ENCODE measurements at regions not wholly inside any gene's neighbourhood (a gene's known extent, or its start where the extent isn't known, plus 50 kb on each side); places are given as distances from the start of the nearest gene placed in this dataset.

GRCh38 chr6:14211562-14211942 is 94.0 kb downstream of the CD83 start:
- no peaks in the 10 kb centered on the region for H3K9me3 ChIP-seq (ENCODE audit: control insufficient read depth, insufficient read depth, low read depth, low read length)
- peak overlapping the region; percentile 87 for H3K27ac ChIP-seq (ENCODE audit: extremely low read depth, low read depth, low read length)
- peak overlapping the region; percentile 47 for H3K4me3 ChIP-seq (ENCODE audit: low read depth, low read length)
- CTCF ChIA-PET, result interaction anchor here (0.6 to 1.6 kb wide), 13 partner anchors 16 to 1408 kb away, joined by 3 to 8 read pairs (median 4); no protein-coding TSS in a partner anchor
- peaks cover 7% of the 10 kb centered on the region; the same call in 1 of the 2 replicates for H3K4me1 ChIP-seq (ENCODE audit: control insufficient read depth, insufficient read depth, low read length)
- H3K36me3 ChIP-seq (ENCODE audit: control insufficient read depth in 2 of 2, insufficient read depth in 1 of 2, low read length in 2 of 2), result no peaks in the 10 kb centered on the region
- POLR2A ChIA-PET, result interaction anchor here (0.9 kb wide), 1 partner anchor 578 kb away, joined by 3 read pairs; no protein-coding TSS in a partner anchor
- no peak for TF ChIP-seq ZNF707 (tag by site-specific recombination; IDR thresholded peaks at IDR 0.05)
- no peak for TF ChIP-seq ZNF521 (tag by site-specific recombination; IDR thresholded peaks at IDR 0.05)
- no peak for TF ChIP-seq ZNF214 (tag by site-specific recombination; IDR thresholded peaks at IDR 0.05; ENCODE audit: borderline replicate concordance)
- TF ChIP-seq ZFP37 (tag by site-specific recombination; IDR thresholded peaks at IDR 0.05), result no peak
- no peak for TF ChIP-seq ZNF830 (tag by site-specific recombination; IDR thresholded peaks at IDR 0.05; ENCODE audit: low read depth)
- TF ChIP-seq ZNF747 (tag by site-specific recombination; IDR thresholded peaks at IDR 0.05), result no peak
- TF ChIP-seq SALL2 (tag by site-specific recombination; IDR thresholded peaks at IDR 0.05; ENCODE audit: borderline replicate concordance), result no peak
- no peak for TF ChIP-seq ZNF555 (tag by site-specific recombination; conservative IDR thresholded peaks at IDR 0.05)
- no peak for TF ChIP-seq ZNF558 (tag by site-specific recombination; IDR thresholded peaks at IDR 0.05)
- no peak for TF ChIP-seq ZNF354C (tag by site-specific recombination; IDR thresholded peaks at IDR 0.05; ENCODE audit: borderline replicate concordance, low read depth)
- TF ChIP-seq, protein P1, sequence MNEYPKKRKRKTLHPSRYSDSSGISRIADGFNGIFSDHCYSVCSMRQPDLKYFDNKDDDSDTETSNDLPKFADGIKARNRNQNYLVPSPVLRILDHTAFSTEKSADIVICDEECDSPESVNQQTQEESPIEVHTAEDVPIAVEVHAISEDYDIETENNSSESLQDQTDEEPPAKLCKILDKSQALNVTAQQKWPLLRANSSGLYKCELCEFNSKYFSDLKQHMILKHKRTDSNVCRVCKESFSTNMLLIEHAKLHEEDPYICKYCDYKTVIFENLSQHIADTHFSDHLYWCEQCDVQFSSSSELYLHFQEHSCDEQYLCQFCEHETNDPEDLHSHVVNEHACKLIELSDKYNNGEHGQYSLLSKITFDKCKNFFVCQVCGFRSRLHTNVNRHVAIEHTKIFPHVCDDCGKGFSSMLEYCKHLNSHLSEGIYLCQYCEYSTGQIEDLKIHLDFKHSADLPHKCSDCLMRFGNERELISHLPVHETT (tag by site-specific recombination; IDR thresholded peaks at IDR 0.05), result no peak
- TF ChIP-seq, protein P2, sequence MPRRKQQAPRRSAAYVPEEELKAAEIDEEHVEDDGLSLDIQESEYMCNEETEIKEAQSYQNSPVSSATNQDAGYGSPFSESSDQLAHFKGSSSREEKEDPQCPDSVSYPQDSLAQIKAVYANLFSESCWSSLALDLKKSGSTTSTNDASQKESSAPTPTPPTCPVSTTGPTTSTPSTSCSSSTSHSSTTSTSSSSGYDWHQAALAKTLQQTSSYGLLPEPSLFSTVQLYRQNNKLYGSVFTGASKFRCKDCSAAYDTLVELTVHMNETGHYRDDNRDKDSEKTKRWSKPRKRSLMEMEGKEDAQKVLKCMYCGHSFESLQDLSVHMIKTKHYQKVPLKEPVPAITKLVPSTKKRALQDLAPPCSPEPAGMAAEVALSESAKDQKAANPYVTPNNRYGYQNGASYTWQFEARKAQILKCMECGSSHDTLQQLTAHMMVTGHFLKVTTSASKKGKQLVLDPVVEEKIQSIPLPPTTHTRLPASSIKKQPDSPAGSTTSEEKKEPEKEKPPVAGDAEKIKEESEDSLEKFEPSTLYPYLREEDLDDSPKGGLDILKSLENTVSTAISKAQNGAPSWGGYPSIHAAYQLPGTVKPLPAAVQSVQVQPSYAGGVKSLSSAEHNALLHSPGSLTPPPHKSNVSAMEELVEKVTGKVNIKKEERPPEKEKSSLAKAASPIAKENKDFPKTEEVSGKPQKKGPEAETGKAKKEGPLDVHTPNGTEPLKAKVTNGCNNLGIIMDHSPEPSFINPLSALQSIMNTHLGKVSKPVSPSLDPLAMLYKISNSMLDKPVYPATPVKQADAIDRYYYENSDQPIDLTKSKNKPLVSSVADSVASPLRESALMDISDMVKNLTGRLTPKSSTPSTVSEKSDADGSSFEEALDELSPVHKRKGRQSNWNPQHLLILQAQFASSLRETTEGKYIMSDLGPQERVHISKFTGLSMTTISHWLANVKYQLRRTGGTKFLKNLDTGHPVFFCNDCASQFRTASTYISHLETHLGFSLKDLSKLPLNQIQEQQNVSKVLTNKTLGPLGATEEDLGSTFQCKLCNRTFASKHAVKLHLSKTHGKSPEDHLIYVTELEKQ (tag by site-specific recombination; IDR thresholded peaks at IDR 0.05; ENCODE audit: borderline replicate concordance), result no peak
- TF ChIP-seq ZNF792 (tag by site-specific recombination; IDR thresholded peaks at IDR 0.05), result no peak
- peak; percentile 65 for TF ChIP-seq GLIS2 (tag by site-specific recombination; IDR thresholded peaks at IDR 0.05)
- no peak for TF ChIP-seq OSR2 (tag by site-specific recombination; IDR thresholded peaks at IDR 0.05)
- no peak for TF ChIP-seq ZNF571 (tag by site-specific recombination; IDR thresholded peaks at IDR 0.05)
- TF ChIP-seq ZSCAN30 (tag by site-specific recombination; IDR thresholded peaks at IDR 0.05), result no peak
- no peak for TF ChIP-seq ZNF621 (tag by site-specific recombination; IDR thresholded peaks at IDR 0.05)
- TF ChIP-seq ZNF16 (tag by site-specific recombination; IDR thresholded peaks at IDR 0.05; ENCODE audit: low read depth), result no peak
- no peak for TF ChIP-seq ZNF488 (tag by site-specific recombination; IDR thresholded peaks at IDR 0.05)
- TF ChIP-seq ZNF239 (tag by site-specific recombination; IDR thresholded peaks at IDR 0.05), result no peak
- no peak for TF ChIP-seq ZNF10 (tag by site-specific recombination; IDR thresholded peaks at IDR 0.05)
- no peak for TF ChIP-seq ZNF324 (tag by site-specific recombination; IDR thresholded peaks at IDR 0.05)
- TF ChIP-seq, protein P3, sequence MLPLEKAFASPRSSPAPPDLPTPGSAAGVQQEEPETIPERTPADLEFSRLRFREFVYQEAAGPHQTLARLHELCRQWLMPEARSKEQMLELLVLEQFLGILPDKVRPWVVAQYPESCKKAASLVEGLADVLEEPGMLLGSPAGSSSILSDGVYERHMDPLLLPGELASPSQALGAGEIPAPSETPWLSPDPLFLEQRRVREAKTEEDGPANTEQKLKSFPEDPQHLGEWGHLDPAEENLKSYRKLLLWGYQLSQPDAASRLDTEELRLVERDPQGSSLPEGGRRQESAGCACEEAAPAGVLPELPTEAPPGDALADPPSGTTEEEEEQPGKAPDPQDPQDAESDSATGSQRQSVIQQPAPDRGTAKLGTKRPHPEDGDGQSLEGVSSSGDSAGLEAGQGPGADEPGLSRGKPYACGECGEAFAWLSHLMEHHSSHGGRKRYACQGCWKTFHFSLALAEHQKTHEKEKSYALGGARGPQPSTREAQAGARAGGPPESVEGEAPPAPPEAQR (tag by site-specific recombination; IDR thresholded peaks at IDR 0.05), result no peak
- no peak for TF ChIP-seq YY2 (tag by site-specific recombination; IDR thresholded peaks at IDR 0.05)
- no peak for TF ChIP-seq ZNF426 (tag by site-specific recombination; IDR thresholded peaks at IDR 0.05)
- no peak for TF ChIP-seq ZNF211 (tag by site-specific recombination; IDR thresholded peaks at IDR 0.05; ENCODE audit: low read depth)
- no peak for TF ChIP-seq ZBTB20 (tag by site-specific recombination; IDR thresholded peaks at IDR 0.05)
- no peak for TF ChIP-seq KLF7 (tag by site-specific recombination; IDR thresholded peaks at IDR 0.05; ENCODE audit: borderline replicate concordance)
- peak; percentile 73 for TF ChIP-seq ZBTB48 (tag by site-specific recombination; IDR thresholded peaks at IDR 0.05)
- no peak for TF ChIP-seq SETDB1 (IDR thresholded peaks at IDR 0.05; ENCODE audit: insufficient read length, low read length)
